Prostate gland (tissue), 2 donors: ENCODE measurements at regions not wholly inside any gene's neighbourhood (a gene's known extent, or its start where the extent isn't known, plus 50 kb on each side); places are given as distances from the start of the nearest gene placed in this dataset.

Experiments used
- CTCF ChIP-seq, 4 experiments: fragments of 200-600 bp in 2 of 4; fragments of 450-650 bp in 2 of 4; sonication (generic) in 2 of 4; IDR thresholded peaks; 1 replicate in 3 of 4; 2 replicates in 1 of 4; pipeline ENCODE4 v1.5.1; 2016 to 2019; ENCODE audit warnings: antibody characterized with exemption in 4 of 4, mild to moderate bottlenecking in 2 of 4, moderate library complexity in 2 of 4
- POLR2A ChIP-seq: fragments of 450-650 bp; IDR thresholded peaks from one replicate; pipeline ENCODE4 v1.6.1; 2016; ENCODE audit warnings: antibody characterized with exemption, mild to moderate bottlenecking

- TF ChIP-seq CTCF (IDR thresholded peaks at IDR 0.05) (no peak), POLR2A (no peak)
These were observed 283.0 kb downstream of the CXXC4 start for GRCh38 chr4:104211657-104212056.
